GM12891 (cell line): ENCODE measurements at regions not wholly inside any gene's neighbourhood (a gene's known extent, or its start where the extent isn't known, plus 50 kb on each side); places are given as distances from the start of the nearest gene placed in this dataset.

Experiments
- PAX5 ChIP-seq: IDR thresholded peaks from 2 replicates; pipeline ENCODE4 v1.6.1; 2011; ENCODE audit warnings: low read length, moderate library complexity, mild to moderate bottlenecking; ENCODE audit not compliant: insufficient read depth, severe bottlenecking
- POLR2A ChIP-seq: IDR thresholded peaks from 2 replicates; pipeline ENCODE4 v1.6.1; 2011; ENCODE audit warnings: low read depth, low read length, control low read depth
- POLR2AphosphoS5 ChIP-seq: IDR thresholded peaks from 2 replicates; pipeline ENCODE4 v1.6.1; 2011; ENCODE audit warnings: low read depth, low read length, control low read depth
- POU2F2 ChIP-seq: IDR thresholded peaks from 2 replicates; pipeline ENCODE4 v1.6.1; 2011; ENCODE audit warnings: low read depth, mild to moderate bottlenecking, control low read depth, low read length, moderate library complexity
- SPI1 ChIP-seq: IDR thresholded peaks from 2 replicates; pipeline ENCODE4 v1.6.1; 2011; ENCODE audit warnings: low read depth, low read length, control low read depth
- TAF1 ChIP-seq: IDR thresholded peaks from 2 replicates; pipeline ENCODE4 v1.6.1; 2011; ENCODE audit warnings: low read depth, low read length, control low read depth

GRCh38 chr15:67992834-67993233 is 61.3 kb upstream of the PIAS1 start:
- TF ChIP-seq PAX5 (no peak), POLR2AphosphoS5 (no peak), POLR2A (no peak), POU2F2 (no peak), TAF1 (no peak), SPI1 (no peak)
